ENCODE measurements at regions not wholly inside any gene's neighbourhood (a gene's known extent, or its start where the extent isn't known, plus 50 kb on each side); places are given as distances from the start of the nearest gene placed in this dataset.

GRCh38 chr1:58399176-58399575, 147.3 kb downstream of the OMA1 start:
- ChIA-PET POLR2A (no interaction called here), CTCF (no interaction called here)
- no peaks in the 10 kb centered on the region for H3K4me1 Mint-ChIP-seq
- H3K27ac Mint-ChIP-seq, result no peak overlapping the region
- no peaks in the 10 kb centered on the region for H3K79me2 ChIP-seq (ENCODE audit: control insufficient read depth, insufficient read depth, low read length)
- no peaks in the 10 kb centered on the region for H3K36me3 ChIP-seq (replicated peaks in 1 of 2; ENCODE audit: control extremely low read depth in 1 of 2, control insufficient read depth in 1 of 2, extremely low read depth in 1 of 2, insufficient read depth in 2 of 2, low read length in 1 of 2)
- no peak overlapping the region for H3K4me3 ChIP-seq (ENCODE audit: control extremely low read depth in 1 of 5, extremely low read depth in 1 of 5, insufficient read depth in 1 of 5, low read depth in 2 of 5, low read length in 4 of 5)
- no peak overlapping the region for H3K9ac ChIP-seq (ENCODE audit: low read length)
- H2AFZ ChIP-seq (ENCODE audit: insufficient read depth, low read depth, low read length, poor library complexity, severe bottlenecking), result no peak overlapping the region
- H3K27me3 Mint-ChIP-seq, result no peaks in the 10 kb centered on the region
- intact Hi-C loops (cut with micrococcal nuclease), result no loop called here
- WGBS (ENCODE audit: insufficient coverage), result 97% methylated on average over 3 of the region's 3 CpGs
- DNase-seq, result no peak
- H3K9me3 ChIP-seq (ENCODE audit: control extremely low read depth in 1 of 3, control insufficient read depth in 2 of 3, insufficient read depth in 1 of 3, low read length in 2 of 3), result no peaks in the 10 kb centered on the region
- H3K4me1 ChIP-seq (ENCODE audit: control insufficient read depth in 2 of 2, insufficient read depth in 2 of 2, low read length in 2 of 2), result no peaks in the 10 kb centered on the region
- H4K20me1 ChIP-seq (ENCODE audit: control insufficient read depth, insufficient read depth, low read length, poor library complexity, severe bottlenecking), result no peaks in the 10 kb centered on the region
- no peak overlapping the region for H3K4me3 Mint-ChIP-seq
- no peak overlapping the region for H3K4me2 ChIP-seq (replicated peaks; ENCODE audit: low read depth, low read length, poor library complexity, severe bottlenecking)
- ATAC-seq (ENCODE audit: low read depth), result no peak
- no peaks in the 10 kb centered on the region for H3K9me3 Mint-ChIP-seq (ENCODE audit: insufficient read depth)
- H3K27ac ChIP-seq (ENCODE audit: low read length in 2 of 2), result no peak overlapping the region
- no peaks in the 10 kb centered on the region for H3K27me3 ChIP-seq (replicated peaks in 1 of 4; ENCODE audit: control extremely low read depth in 1 of 4, control insufficient read depth in 3 of 4, insufficient read depth in 4 of 4, low read length in 3 of 4)
- TF ChIP-seq CTCF (IDR thresholded peaks at IDR 0.05), result no peak
- no peak for TF ChIP-seq EZH2 (IDR thresholded peaks at IDR 0.05; ENCODE audit: borderline replicate concordance, insufficient read depth, low read depth, low read length, poor library complexity, severe bottlenecking)

- H3K4me3 Mint-ChIP-seq, result no peak overlapping the region
- intact Hi-C loops (cut with micrococcal nuclease), result no loop called here
- no peak for TF ChIP-seq EZH2 (IDR thresholded peaks at IDR 0.05; ENCODE audit: borderline replicate concordance, insufficient read depth, low read depth, low read length, poor library complexity, severe bottlenecking)
- no peak for TF ChIP-seq CTCF (IDR thresholded peaks at IDR 0.05)
- H3K27ac ChIP-seq (ENCODE audit: low read length in 2 of 2), result no peak overlapping the region
- no peaks in the 10 kb centered on the region for H3K36me3 ChIP-seq (replicated peaks in 1 of 2; ENCODE audit: control extremely low read depth in 1 of 2, control insufficient read depth in 1 of 2, extremely low read depth in 1 of 2, insufficient read depth in 2 of 2, low read length in 1 of 2)
- no peak overlapping the region for H3K4me3 ChIP-seq (ENCODE audit: control extremely low read depth in 1 of 5, extremely low read depth in 1 of 5, insufficient read depth in 1 of 5, low read depth in 2 of 5, low read length in 4 of 5)
- no peak overlapping the region for H3K4me2 ChIP-seq (replicated peaks; ENCODE audit: low read depth, low read length, poor library complexity, severe bottlenecking)
- ATAC-seq (ENCODE audit: low read depth) (no peak), DNase-seq (no peak)
- no peaks in the 10 kb centered on the region for H3K9me3 ChIP-seq (ENCODE audit: control extremely low read depth in 1 of 3, control insufficient read depth in 2 of 3, insufficient read depth in 1 of 3, low read length in 2 of 3)
- H2AFZ ChIP-seq (ENCODE audit: insufficient read depth, low read depth, low read length, poor library complexity, severe bottlenecking), result no peak overlapping the region
- H3K27ac Mint-ChIP-seq, result no peak overlapping the region
- CTCF ChIA-PET, result no interaction called here
- no peaks in the 10 kb centered on the region for H3K27me3 ChIP-seq (replicated peaks in 1 of 4; ENCODE audit: control extremely low read depth in 1 of 4, control insufficient read depth in 3 of 4, insufficient read depth in 4 of 4, low read length in 3 of 4)
- H3K9me3 Mint-ChIP-seq (ENCODE audit: insufficient read depth), result no peaks in the 10 kb centered on the region
- H4K20me1 ChIP-seq (ENCODE audit: control insufficient read depth, insufficient read depth, low read length, poor library complexity, severe bottlenecking), result no peaks in the 10 kb centered on the region
- no peaks in the 10 kb centered on the region for H3K4me1 Mint-ChIP-seq
- POLR2A ChIA-PET, result no interaction called here
- H3K79me2 ChIP-seq (ENCODE audit: control insufficient read depth, insufficient read depth, low read length), result no peaks in the 10 kb centered on the region
- H3K9ac ChIP-seq (ENCODE audit: low read length), result no peak overlapping the region
- no peaks in the 10 kb centered on the region for H3K27me3 Mint-ChIP-seq
- no CpG with 5 or more reads among the region's 1 CpG for WGBS (ENCODE audit: insufficient coverage)
- no peaks in the 10 kb centered on the region for H3K4me1 ChIP-seq (ENCODE audit: control insufficient read depth in 2 of 2, insufficient read depth in 2 of 2, low read length in 2 of 2)
Measured at GRCh38 chr1:58398714-58399113, 147.8 kb downstream of the OMA1 start.
